Activated CD4-positive, alpha-beta T cell treated with anti-CD3 and anti-CD28 coated beads for 36 hours (primary cell): ENCODE measurements at regions not wholly inside any gene's neighbourhood (a gene's known extent, or its start where the extent isn't known, plus 50 kb on each side); places are given as distances from the start of the nearest gene placed in this dataset.

Experiments
- ATAC-seq: fragments of 200-7000 bp; cut with Tn5 transposase; one replicate; pipeline ENCODE4 v1.10.0; 2021; ENCODE audit warnings: mild to moderate bottlenecking, moderate library complexity
- CTCF ChIA-PET: fragments of 350-600 bp; sonication (Branson Sonifier 250); formaldehyde crosslinking; loops from one replicate; lab custom pipeline; 2021; ENCODE audit warnings: antibody characterized with exemption; lab: Charles Lee
- POLR2A ChIA-PET: fragments of 350-600 bp; sonication (Branson Sonifier 250); formaldehyde crosslinking; loops from one replicate; lab custom pipeline; 2021; ENCODE audit warnings: antibody characterized with exemption, inconsistent platforms; lab: Charles Lee
- DNase-seq: peaks from one replicate; pipeline ENCODE4 v3.0.0-alpha.2; 2020
- H3K27ac Mint-ChIP-seq: one replicate; pipeline ENCODE4 v1.8.0; 2021; ENCODE audit warnings: mixed read lengths
- H3K27me3 Mint-ChIP-seq: one replicate; pipeline ENCODE4 v1.8.0; 2021; ENCODE audit warnings: mixed read lengths
- H3K36me3 Mint-ChIP-seq: one replicate; pipeline ENCODE4 v1.8.0; 2021; ENCODE audit warnings: low read depth, mixed read lengths
- H3K4me1 Mint-ChIP-seq: one replicate; pipeline ENCODE4 v1.8.0; 2021; ENCODE audit warnings: mixed read lengths
- H3K4me3 Mint-ChIP-seq: one replicate; pipeline ENCODE4 v1.8.0; 2021; ENCODE audit warnings: mild to moderate bottlenecking, moderate library complexity, mixed read lengths
- H3K9me3 Mint-ChIP-seq: one replicate; pipeline ENCODE4 v1.8.0; 2021; ENCODE audit warnings: low read depth, mixed read lengths
- intact Hi-C, 2 experiments: fragments of 100-400 bp; cut with DNase I in 1 of 2; cut with micrococcal nuclease in 1 of 2; formaldehyde crosslinking; loops; one replicate each; pipeline versions ENCODE4 v1.14.2 to v1.15.1; 2022 to 2024; cut with DNase I, micrococcal nuclease

GRCh38 chr2:193580176-193580950 is 1385.6 kb upstream of the TMEFF2 start:
- Mint-ChIP-seq H3K27ac (no peak overlapping the region), H3K4me1 (no peaks in the 10 kb centered on the region), H3K4me3 (no peak overlapping the region), H3K36me3 (no peaks in the 10 kb centered on the region), H3K9me3 (no peaks in the 10 kb centered on the region), H3K27me3 (no peaks in the 10 kb centered on the region)
- POLR2A ChIA-PET = no interaction called here
- CTCF ChIA-PET = no interaction called here
- ATAC-seq (no peak), DNase-seq (no peak)
- intact Hi-C loops = loop anchor here in 1 of 2 experiments (10.0 kb wide), 1 partner anchor 1766 kb away; no protein-coding TSS in a partner anchor

GRCh38 chr2:193566886-193567285 is 1372.2 kb upstream of the TMEFF2 start:
- Mint-ChIP-seq H3K27me3 (no peaks in the 10 kb centered on the region), H3K36me3 (no peaks in the 10 kb centered on the region), H3K4me1 (no peaks in the 10 kb centered on the region), H3K9me3 (no peaks in the 10 kb centered on the region), H3K4me3 (no peak overlapping the region), H3K27ac (no peak overlapping the region)
- DNase-seq (no peak), ATAC-seq (no peak)
- intact Hi-C loops = no loop called here
- CTCF ChIA-PET = no interaction called here
- POLR2A ChIA-PET = no interaction called here

- intact Hi-C loops = no loop called here
- Mint-ChIP-seq H3K9me3 (no peaks in the 10 kb centered on the region), H3K36me3 (no peaks in the 10 kb centered on the region), H3K27ac (no peak overlapping the region), H3K4me1 (no peaks in the 10 kb centered on the region), H3K4me3 (no peak overlapping the region), H3K27me3 (no peaks in the 10 kb centered on the region)
- POLR2A ChIA-PET = no interaction called here
- DNase-seq (no peak), ATAC-seq (no peak)
- CTCF ChIA-PET = no interaction called here
Observed at GRCh38 chr2:193566276-193566675, 1371.5 kb upstream of the TMEFF2 start.

- no peaks in the 10 kb centered on the region for H3K9me3 Mint-ChIP-seq
- ATAC-seq = no peak
- POLR2A ChIA-PET = no interaction called here
- DNase-seq = no peak
- CTCF ChIA-PET = no interaction called here
- no peaks in the 10 kb centered on the region for H3K27me3 Mint-ChIP-seq
- intact Hi-C loops = no loop called here
- H3K4me1 Mint-ChIP-seq = no peaks in the 10 kb centered on the region
- no peak overlapping the region for H3K4me3 Mint-ChIP-seq
- H3K36me3 Mint-ChIP-seq = no peaks in the 10 kb centered on the region
- H3K27ac Mint-ChIP-seq = no peak overlapping the region
Observed at GRCh38 chr2:193562031-193562430, 1367.3 kb upstream of the TMEFF2 start.

- intact Hi-C loops = no loop called here
- no peak for ATAC-seq
- CTCF ChIA-PET = interaction anchor here (0.6 kb wide), 1 partner anchor 133 kb away, joined by 3 read pairs; no protein-coding TSS in a partner anchor
- POLR2A ChIA-PET = no interaction called here
- no peak overlapping the region for H3K4me3 Mint-ChIP-seq
- DNase-seq = no peak
- no peak overlapping the region for H3K27ac Mint-ChIP-seq
- H3K4me1 Mint-ChIP-seq = no peaks in the 10 kb centered on the region
- no peaks in the 10 kb centered on the region for H3K27me3 Mint-ChIP-seq
- no peaks in the 10 kb centered on the region for H3K9me3 Mint-ChIP-seq
- no peaks in the 10 kb centered on the region for H3K36me3 Mint-ChIP-seq
Observed at GRCh38 chr2:193561054-193561453, 1366.3 kb upstream of the TMEFF2 start.

- no peak for DNase-seq
- CTCF ChIA-PET = interaction anchor here (0.6 to 0.7 kb wide), 2 partner anchors 13 to 1822 kb away, joined by 3 read pairs; no protein-coding TSS in a partner anchor
- ATAC-seq = no peak
- intact Hi-C loops = no loop called here
- Mint-ChIP-seq H3K4me1 (no peaks in the 10 kb centered on the region), H3K4me3 (no peak overlapping the region), H3K27me3 (no peaks in the 10 kb centered on the region), H3K36me3 (no peaks in the 10 kb centered on the region), H3K9me3 (no peaks in the 10 kb centered on the region), H3K27ac (no peak overlapping the region)
- POLR2A ChIA-PET = no interaction called here
Observed at GRCh38 chr2:193556766-193557470, 1362.2 kb upstream of the TMEFF2 start.

DNA sequence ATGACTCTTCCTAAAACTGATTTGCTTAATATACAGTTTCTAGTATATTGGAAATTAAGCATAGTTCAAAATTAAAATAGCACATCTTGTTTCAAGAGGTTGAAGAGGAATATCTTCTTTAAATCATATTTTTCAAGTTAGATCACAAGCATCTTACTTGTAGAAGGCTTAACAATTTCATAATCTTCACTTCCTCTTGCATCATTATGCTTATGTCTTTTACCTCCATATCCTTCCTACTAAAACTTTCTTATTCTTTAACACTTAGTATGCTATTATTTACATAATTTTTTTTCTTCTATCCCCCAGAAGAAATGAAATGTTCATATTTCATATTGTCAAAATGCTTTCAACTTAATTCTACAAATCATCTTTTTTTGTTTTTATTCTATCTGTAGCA is 1354.9 kb upstream of the TMEFF2 start:
- peaks cover 3% of the 10 kb centered on the region for H3K9me3 Mint-ChIP-seq
- DNase-seq (no peak), ATAC-seq (no peak)
- no peak overlapping the region for H3K27ac Mint-ChIP-seq
- POLR2A ChIA-PET = no interaction called here
- CTCF ChIA-PET = no interaction called here
- intact Hi-C loops = no loop called here
- H3K36me3 Mint-ChIP-seq = no peaks in the 10 kb centered on the region
- no peak overlapping the region for H3K4me3 Mint-ChIP-seq
- no peaks in the 10 kb centered on the region for H3K27me3 Mint-ChIP-seq
- H3K4me1 Mint-ChIP-seq = no peaks in the 10 kb centered on the region

- ATAC-seq = no peak
- POLR2A ChIA-PET = no interaction called here
- H3K4me3 Mint-ChIP-seq = no peak overlapping the region
Observed at GRCh38 chr2:193542762-193543161, 1348.0 kb upstream of the TMEFF2 start.

DNA sequence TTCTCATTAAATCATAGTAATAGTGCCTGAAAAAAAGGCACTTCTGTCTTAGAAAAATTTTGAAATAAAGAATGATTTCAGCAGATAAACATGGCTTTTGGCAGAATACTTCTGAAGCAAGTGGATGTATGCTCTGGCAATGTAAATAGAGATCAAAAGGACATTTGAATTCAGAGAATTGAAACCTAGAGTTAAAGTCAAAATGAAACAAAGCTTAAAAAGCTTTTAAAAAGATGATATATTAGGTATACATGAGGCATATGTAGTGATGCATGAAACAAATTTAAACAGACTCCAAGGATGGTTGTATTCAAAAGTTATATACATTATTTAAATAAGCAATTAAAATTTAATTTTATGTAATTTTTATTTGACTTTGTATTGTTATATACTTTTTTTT is 1344.5 kb upstream of the TMEFF2 start:
- ChIA-PET CTCF (no interaction called here), POLR2A (no interaction called here)
- ATAC-seq (no peak), DNase-seq (no peak)
- no peak overlapping the region for H3K27ac Mint-ChIP-seq
- no peaks in the 10 kb centered on the region for H3K36me3 Mint-ChIP-seq
- intact Hi-C loops = no loop called here
- no peaks in the 10 kb centered on the region for H3K27me3 Mint-ChIP-seq
- H3K9me3 Mint-ChIP-seq = peaks cover 2% of the 10 kb centered on the region
- no peaks in the 10 kb centered on the region for H3K4me1 Mint-ChIP-seq
- no peak overlapping the region for H3K4me3 Mint-ChIP-seq

More at GRCh38 chr2:193542762-193543161, 1348.0 kb upstream of the TMEFF2 start:
- Mint-ChIP-seq H3K9me3 (peaks cover 2% of the 10 kb centered on the region), H3K36me3 (no peaks in the 10 kb centered on the region), H3K27me3 (no peaks in the 10 kb centered on the region), H3K27ac (no peak overlapping the region), H3K4me1 (no peaks in the 10 kb centered on the region)
- no peak for DNase-seq
- CTCF ChIA-PET = no interaction called here
- intact Hi-C loops = no loop called here

DNA sequence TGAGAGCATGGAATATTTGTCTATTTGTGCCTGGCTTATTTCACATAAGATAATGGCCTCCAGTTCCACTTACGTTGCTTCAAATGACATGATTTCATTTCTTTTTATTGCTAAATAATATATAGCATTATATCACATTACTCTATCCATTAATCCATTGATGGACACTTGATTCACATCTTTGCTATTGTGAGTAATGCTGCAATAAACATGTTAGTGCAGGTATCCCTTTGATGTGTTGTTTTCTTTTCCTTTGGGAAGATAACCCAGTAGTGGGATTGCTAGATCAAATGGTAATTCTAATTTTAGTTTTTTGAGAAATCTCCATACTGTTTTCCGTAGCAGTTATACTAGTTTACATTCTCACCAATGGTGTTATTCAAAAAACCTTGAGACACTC is 1343.3 kb upstream of the TMEFF2 start:
- H3K36me3 Mint-ChIP-seq = no peaks in the 10 kb centered on the region
- ChIA-PET CTCF (no interaction called here), POLR2A (no interaction called here)
- intact Hi-C loops = no loop called here
- H3K27me3 Mint-ChIP-seq = no peaks in the 10 kb centered on the region
- no peaks in the 10 kb centered on the region for H3K4me1 Mint-ChIP-seq
- H3K9me3 Mint-ChIP-seq = peaks cover 2% of the 10 kb centered on the region
- H3K4me3 Mint-ChIP-seq = no peak overlapping the region
- DNase-seq = no peak
- no peak overlapping the region for H3K27ac Mint-ChIP-seq
- no peak for ATAC-seq

- intact Hi-C loops = no loop called here
- ATAC-seq (no peak), DNase-seq (no peak)
- no peak overlapping the region for H3K4me3 Mint-ChIP-seq
- H3K4me1 Mint-ChIP-seq = no peaks in the 10 kb centered on the region
- no peaks in the 10 kb centered on the region for H3K27me3 Mint-ChIP-seq
- H3K9me3 Mint-ChIP-seq = peaks cover 2% of the 10 kb centered on the region
- POLR2A ChIA-PET = no interaction called here
- no peaks in the 10 kb centered on the region for H3K36me3 Mint-ChIP-seq
- no peak overlapping the region for H3K27ac Mint-ChIP-seq
- CTCF ChIA-PET = no interaction called here
Observed at GRCh38 chr2:193537531-193537930, 1342.8 kb upstream of the TMEFF2 start.

DNA sequence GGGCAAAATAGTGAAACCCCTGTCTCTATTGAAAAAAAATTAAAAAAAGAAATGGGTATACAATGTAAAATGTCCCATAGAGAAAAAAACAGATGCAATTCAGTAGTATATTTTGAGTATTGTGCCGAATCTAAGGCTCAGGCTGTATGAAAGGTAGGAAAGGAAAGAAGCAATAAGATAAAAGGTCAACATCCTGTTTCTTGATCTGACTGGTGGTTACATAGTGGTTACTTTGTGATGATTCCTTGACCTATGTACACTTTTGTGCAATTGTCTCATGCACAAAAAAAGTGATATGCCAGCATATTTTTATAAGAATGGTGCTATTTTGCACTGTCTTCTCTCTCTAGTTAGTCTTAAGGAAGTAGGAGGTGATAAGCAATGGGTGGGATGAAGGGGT is 1333.7 kb upstream of the TMEFF2 start:
- no peaks in the 10 kb centered on the region for H3K27me3 Mint-ChIP-seq

More for the DNA sequence above, 1333.7 kb upstream of the TMEFF2 start:
- H3K27ac Mint-ChIP-seq = no peak overlapping the region
- H3K9me3 Mint-ChIP-seq = no peaks in the 10 kb centered on the region
- no peaks in the 10 kb centered on the region for H3K36me3 Mint-ChIP-seq
- no peaks in the 10 kb centered on the region for H3K4me1 Mint-ChIP-seq
- no peak overlapping the region for H3K4me3 Mint-ChIP-seq
- DNase-seq (no peak), ATAC-seq (no peak)
- POLR2A ChIA-PET = interaction anchor here (0.6 kb wide), 1 partner anchor 82 kb away, joined by 3 read pairs; no protein-coding TSS in a partner anchor
- intact Hi-C loops = no loop called here
- CTCF ChIA-PET = no interaction called here
